Osteoblast (primary cell): ENCODE measurements at regions not wholly inside any gene's neighbourhood (a gene's known extent, or its start where the extent isn't known, plus 50 kb on each side); places are given as distances from the start of the nearest gene placed in this dataset.

Source experiments
- DNase-seq: peaks from one replicate; pipeline ENCODE4 v3.0.0; 2011; ENCODE audit warnings: low spot score, mixed read lengths; ENCODE audit not compliant: insufficient read length; ENCODE audit errors: missing footprints
- H2AFZ ChIP-seq: 2 replicates; pipeline ENCODE4 v1.6.0; 2011; ENCODE audit warnings: mild to moderate bottlenecking, low read length
- H3K27ac ChIP-seq: 2 replicates; pipeline ENCODE4 v1.5.1; 2011; ENCODE audit warnings: mild to moderate bottlenecking, low read depth, low read length, moderate library complexity
- H3K27me3 ChIP-seq: 2 replicates; pipeline ENCODE4 v1.6.0; 2012; ENCODE audit warnings: mild to moderate bottlenecking, control low read depth, inconsistent platforms, low read length, moderate library complexity; ENCODE audit not compliant: insufficient read depth
- H3K36me3 ChIP-seq: 2 replicates; pipeline ENCODE4 v1.5.1; 2011; ENCODE audit warnings: mild to moderate bottlenecking, low read length, control low read depth, moderate library complexity; ENCODE audit not compliant: insufficient read depth
- H3K4me1 ChIP-seq: 2 replicates; pipeline ENCODE4 v1.5.1; 2011; ENCODE audit warnings: mild to moderate bottlenecking, low read length, control low read depth, moderate library complexity; ENCODE audit not compliant: insufficient read depth
- H3K4me2 ChIP-seq: 2 replicates; pipeline ENCODE4 v1.6.0; 2011; ENCODE audit warnings: mild to moderate bottlenecking, low read length; ENCODE audit not compliant: insufficient read depth
- H3K4me3 ChIP-seq: fragments of 200-600 bp; sonication (generic); 3 replicates; pipeline ENCODE4 v1.5.1; 2012; ENCODE audit warnings: mild to moderate bottlenecking, low read length, inconsistent platforms; ENCODE audit not compliant: insufficient read depth
- H3K79me2 ChIP-seq: 2 replicates; pipeline ENCODE4 v1.6.0; 2012; ENCODE audit warnings: mild to moderate bottlenecking, low read length, control low read depth, inconsistent platforms; ENCODE audit not compliant: insufficient read depth
- H3K9me3 ChIP-seq: 2 replicates; pipeline ENCODE4 v1.5.1; 2011; ENCODE audit warnings: low read depth, low read length, control low read depth
- H4K20me1 ChIP-seq: 2 replicates; pipeline ENCODE4 v1.6.0; 2012; ENCODE audit warnings: mild to moderate bottlenecking, low read length, control low read depth; ENCODE audit not compliant: insufficient read depth
- CTCF ChIP-seq: IDR thresholded peaks from 2 replicates; pipeline ENCODE4 v1.5.1; 2011; ENCODE audit warnings: mild to moderate bottlenecking, low read depth, low read length, moderate library complexity; ENCODE audit errors: extremely low read depth

GRCh38 chr15:96802611-96803255, 472.2 kb downstream of the NR2F2 start:
- no peak for DNase-seq
- H4K20me1 ChIP-seq: no peaks in the 10 kb centered on the region
- no peaks in the 10 kb centered on the region for H3K36me3 ChIP-seq
- H3K27me3 ChIP-seq: no peaks in the 10 kb centered on the region
- no peak for TF ChIP-seq CTCF
- H3K27ac ChIP-seq: no peak overlapping the region
- H3K79me2 ChIP-seq: no peaks in the 10 kb centered on the region
- no peak overlapping the region for H2AFZ ChIP-seq
- H3K4me1 ChIP-seq: no peaks in the 10 kb centered on the region
- no peak overlapping the region for H3K4me3 ChIP-seq
- H3K9me3 ChIP-seq: no peaks in the 10 kb centered on the region
- H3K4me2 ChIP-seq: no peak overlapping the region

GRCh38 chr15:96804754-96805153, 474.3 kb downstream of the NR2F2 start:
- no peak for DNase-seq
- Histone ChIP-seq H3K9me3 (no peaks in the 10 kb centered on the region), H3K27ac (no peak overlapping the region), H3K79me2 (no peaks in the 10 kb centered on the region), H3K4me2 (no peak overlapping the region), H4K20me1 (no peaks in the 10 kb centered on the region), H3K4me3 (no peak overlapping the region), H3K4me1 (no peaks in the 10 kb centered on the region), H3K27me3 (no peaks in the 10 kb centered on the region), H3K36me3 (no peaks in the 10 kb centered on the region), H2AFZ (no peak overlapping the region)
- TF ChIP-seq CTCF: no peak

GRCh38 chr15:96807361-96807760, 476.9 kb downstream of the NR2F2 start:
- no peaks in the 10 kb centered on the region for H3K36me3 ChIP-seq
- H3K4me2 ChIP-seq: no peak overlapping the region
- H3K9me3 ChIP-seq: no peaks in the 10 kb centered on the region

GRCh38 chr15:96817900-96818299, 487.4 kb downstream of the NR2F2 start:
- Histone ChIP-seq H3K4me2 (no peak overlapping the region), H3K4me1 (no peaks in the 10 kb centered on the region), H3K36me3 (no peaks in the 10 kb centered on the region), H3K9me3 (no peaks in the 10 kb centered on the region), H3K79me2 (no peaks in the 10 kb centered on the region), H2AFZ (no peak overlapping the region), H4K20me1 (no peaks in the 10 kb centered on the region), H3K4me3 (no peak overlapping the region), H3K27me3 (no peaks in the 10 kb centered on the region), H3K27ac (no peak overlapping the region)
- no peak for TF ChIP-seq CTCF
- no peak for DNase-seq

More at GRCh38 chr15:96807361-96807760, 476.9 kb downstream of the NR2F2 start:
- H4K20me1 ChIP-seq: no peaks in the 10 kb centered on the region
- H3K4me1 ChIP-seq: no peaks in the 10 kb centered on the region
- H3K27me3 ChIP-seq: no peaks in the 10 kb centered on the region
- DNase-seq: no peak
- no peak for TF ChIP-seq CTCF
- H3K27ac ChIP-seq: no peak overlapping the region
- H2AFZ ChIP-seq: no peak overlapping the region
- H3K4me3 ChIP-seq: no peak overlapping the region
- no peaks in the 10 kb centered on the region for H3K79me2 ChIP-seq
